Nucleus accumbens (tissue), 56 donors: ENCODE measurements at regions not wholly inside any gene's neighbourhood (a gene's known extent, or its start where the extent isn't known, plus 50 kb on each side); places are given as distances from the start of the nearest gene placed in this dataset.

Experiments used
- DNase-seq, 56 donors: peaks; one replicate each; lab custom pipeline; 2025; lab: John Stamatoyannopoulos, UW

GRCh38 chr11:130609121-130610035 is 160.9 kb downstream of the ADAMTS15 start:
- DNase-seq: peak in 6 of 56 donors; percentile 11 to 30 (median 16)

- DNase-seq: peak in 1 of 56 donors; percentile 8
These were observed 163.4 kb downstream of the ADAMTS15 start for GRCh38 chr11:130611791-130612251.

- DNase-seq: no peak
These were observed 163.9 kb downstream of the ADAMTS15 start for GRCh38 chr11:130612291-130612851.

GRCh38 chr11:130613396-130613795 is 165.0 kb downstream of the ADAMTS15 start:
- DNase-seq: no peak

GRCh38 chr11:130614591-130614990 is 166.1 kb downstream of the ADAMTS15 start:
- DNase-seq: no peak

- DNase-seq: no peak
These were observed 167.1 kb downstream of the ADAMTS15 start for GRCh38 chr11:130615561-130615960.

- DNase-seq: no peak
These were observed 168.1 kb downstream of the ADAMTS15 start for GRCh38 chr11:130616573-130616972.

GRCh38 chr11:130617001-130617400 is 168.6 kb downstream of the ADAMTS15 start:
- DNase-seq: no peak

- no peak for DNase-seq
These were observed 172.1 kb downstream of the ADAMTS15 start for GRCh38 chr11:130620548-130620947.

GRCh38 chr11:130622141-130622542 is 173.7 kb downstream of the ADAMTS15 start:
- no peak for DNase-seq

- no peak for DNase-seq
These were observed 175.5 kb downstream of the ADAMTS15 start for GRCh38 chr11:130623670-130624668.

- DNase-seq: no peak
These were observed 176.6 kb downstream of the ADAMTS15 start for GRCh38 chr11:130624971-130625544.

- DNase-seq: no peak
These were observed 177.3 kb downstream of the ADAMTS15 start for GRCh38 chr11:130625578-130626306.

- no peak for DNase-seq
These were observed 180.6 kb downstream of the ADAMTS15 start for GRCh38 chr11:130629039-130629438.

- DNase-seq: no peak
These were observed 182.7 kb downstream of the ADAMTS15 start for GRCh38 chr11:130631119-130631518.

GRCh38 chr11:130633466-130633865 is 185.0 kb downstream of the ADAMTS15 start:
- DNase-seq: no peak

- no peak for DNase-seq
These were observed 185.7 kb downstream of the ADAMTS15 start for GRCh38 chr11:130634186-130634585.

GRCh38 chr11:130634961-130635473 is 186.6 kb downstream of the ADAMTS15 start:
- peak in 1 of 56 donors; percentile 14 for DNase-seq

- no peak for DNase-seq
These were observed 187.6 kb downstream of the ADAMTS15 start for GRCh38 chr11:130635937-130636630.
